IPS DF 4.7 (cell line): ENCODE measurements at regions not wholly inside any gene's neighbourhood (a gene's known extent, or its start where the extent isn't known, plus 50 kb on each side); places are given as distances from the start of the nearest gene placed in this dataset.
"Not testable (repeated sequence)": the region's sequence is repeated elsewhere in the genome, so short reads cannot be mapped to it uniquely, and the experiment has no call there.

ENCODE experiments used
- DNase-seq: peaks from one replicate; pipeline ENCODE4 v3.0.0-alpha.2; 2013; ENCODE audit warnings: low spot score; ENCODE audit errors: extremely low read depth

- no peak for DNase-seq
These were observed 1130.4 kb upstream of the ACO1 start for GRCh38 chr9:31253800-31254762.

- DNase-seq = no peak
These were observed 1129.2 kb upstream of the ACO1 start for GRCh38 chr9:31255211-31255610.

GRCh38 chr9:31259824-31260223, 1124.6 kb upstream of the ACO1 start:
- peak; percentile 9 for DNase-seq

- no peak for DNase-seq
These were observed 1111.8 kb upstream of the ACO1 start for GRCh38 chr9:31272456-31273295.

- no peak for DNase-seq
These were observed 1109.0 kb upstream of the ACO1 start for GRCh38 chr9:31275419-31275818.

GRCh38 chr9:31290731-31291130, 1093.7 kb upstream of the ACO1 start:
- DNase-seq = no peak

- DNase-seq = no peak
These were observed 1081.6 kb upstream of the ACO1 start for GRCh38 chr9:31302620-31303418.

GRCh38 chr9:31304576-31304975, 1079.9 kb upstream of the ACO1 start:
- DNase-seq = no peak

- no peak for DNase-seq
These were observed 1070.2 kb upstream of the ACO1 start for GRCh38 chr9:31314241-31314640.

GRCh38 chr9:31320494-31320893, 1063.9 kb upstream of the ACO1 start:
- DNase-seq = no peak

- DNase-seq = no peak
These were observed 1063.2 kb upstream of the ACO1 start for GRCh38 chr9:31321256-31321655.

GRCh38 chr9:31321686-31322085, 1062.8 kb upstream of the ACO1 start:
- DNase-seq = no peak

GRCh38 chr9:31323726-31324444, 1060.6 kb upstream of the ACO1 start:
- no peak for DNase-seq

- no peak for DNase-seq
These were observed 1058.7 kb upstream of the ACO1 start for GRCh38 chr9:31325778-31326177.

GRCh38 chr9:31326883-31327282, 1057.6 kb upstream of the ACO1 start:
- not testable (repeated sequence) for DNase-seq

- no peak for DNase-seq
These were observed 1049.5 kb upstream of the ACO1 start for GRCh38 chr9:31334837-31335528.

- no peak for DNase-seq
These were observed 1048.8 kb upstream of the ACO1 start for GRCh38 chr9:31335529-31336234.

- no peak for DNase-seq
These were observed 1048.1 kb upstream of the ACO1 start for GRCh38 chr9:31336386-31336785.

- DNase-seq = no peak
These were observed 1047.6 kb upstream of the ACO1 start for GRCh38 chr9:31336841-31337240.
